Left ventricle myocardium superior (tissue), 1 donor: ENCODE measurements at regions not wholly inside any gene's neighbourhood (a gene's known extent, or its start where the extent isn't known, plus 50 kb on each side); places are given as distances from the start of the nearest gene placed in this dataset.
A peak's percentile ranks its signal among the peaks of the same experiment; 100 is the strongest.

Experiments used
- ATAC-seq: fragments of 200-7000 bp; cut with Tn5 transposase; one replicate; pipeline ENCODE4 v1.9.1; 2020; ENCODE audit warnings: mild to moderate bottlenecking, moderate library complexity
- DNase-seq: peaks from one replicate; pipeline ENCODE4 v3.0.0-alpha.2; 2020
- intact Hi-C: fragments of 100-400 bp; cut with micrococcal nuclease; formaldehyde crosslinking; loops from one replicate; pipeline ENCODE4 v1.11.0; 2022
- donor health status: DM: no; HTN: yes; CAD: no; lungs with severe emphysema.

- no peak for ATAC-seq
- DNase-seq: no peak
- intact Hi-C loops: no loop called here
Measured at GRCh38 chr2:43098539-43098938, 127.9 kb downstream of the ZFP36L2 start.

GRCh38 chr2:43097644-43098408 is 128.6 kb downstream of the ZFP36L2 start:
- ATAC-seq (no peak), DNase-seq (peak; percentile 41)
- intact Hi-C loops: no loop called here

- DNase-seq (no peak), ATAC-seq (no peak)
- intact Hi-C loops: no loop called here
Measured at GRCh38 chr2:43095533-43096295, 130.7 kb downstream of the ZFP36L2 start.

- DNase-seq (no peak), ATAC-seq (no peak)
- intact Hi-C loops: no loop called here
Measured at GRCh38 chr2:43092520-43093179, 133.8 kb downstream of the ZFP36L2 start.

GRCh38 chr2:43090317-43090716 is 136.1 kb downstream of the ZFP36L2 start:
- ATAC-seq: no peak
- no peak for DNase-seq
- intact Hi-C loops: no loop called here

- ATAC-seq (no peak), DNase-seq (no peak)
- intact Hi-C loops: no loop called here
Measured at GRCh38 chr2:43088143-43089073, 138.0 kb downstream of the ZFP36L2 start.

- no peak for DNase-seq
- ATAC-seq: no peak
- intact Hi-C loops: no loop called here
Measured at GRCh38 chr2:43087413-43087812, 139.0 kb downstream of the ZFP36L2 start.

- DNase-seq: peak; percentile 70
- peak; percentile 80 for ATAC-seq
- intact Hi-C loops: no loop called here
Measured at GRCh38 chr2:43086451-43087221, 139.8 kb downstream of the ZFP36L2 start.

- intact Hi-C loops: no loop called here
- ATAC-seq (peak; percentile 3), DNase-seq (no peak)
Measured at GRCh38 chr2:43085929-43086328, 140.5 kb downstream of the ZFP36L2 start.

- no peak for ATAC-seq
- intact Hi-C loops: no loop called here
- DNase-seq: no peak
Measured at GRCh38 chr2:43085505-43085904, 140.9 kb downstream of the ZFP36L2 start.

- ATAC-seq: peak; percentile 6
- peak; percentile 84 for DNase-seq
- intact Hi-C loops: no loop called here
Measured at GRCh38 chr2:43084699-43085091, 141.7 kb downstream of the ZFP36L2 start.

GRCh38 chr2:43083710-43084698 is 142.4 kb downstream of the ZFP36L2 start:
- DNase-seq: peak; percentile 61
- intact Hi-C loops: no loop called here
- ATAC-seq: peak; percentile 20

- DNase-seq (peak; percentile 60), ATAC-seq (peak; percentile 6)
- intact Hi-C loops: no loop called here
Measured at GRCh38 chr2:43082903-43083677, 143.3 kb downstream of the ZFP36L2 start.

- peak; percentile 76 for ATAC-seq
- DNase-seq: peak; percentile 85
- intact Hi-C loops: no loop called here
Measured at GRCh38 chr2:43082111-43082894, 144.1 kb downstream of the ZFP36L2 start.

GRCh38 chr2:43081131-43081765 is 145.2 kb downstream of the ZFP36L2 start:
- no peak for ATAC-seq
- DNase-seq: no peak
- intact Hi-C loops: no loop called here
